Mesendoderm (in vitro differentiated cells): ENCODE measurements at regions not wholly inside any gene's neighbourhood (a gene's known extent, or its start where the extent isn't known, plus 50 kb on each side); places are given as distances from the start of the nearest gene placed in this dataset.

Experiments
- DNase-seq: peaks from one replicate; pipeline ENCODE4 v3.0.0; 2013
- H2AK5ac ChIP-seq: 2 replicates; pipeline ENCODE4 v1.6.1; 2013; ENCODE audit warnings: low read length, inconsistent platforms
- H2BK120ac ChIP-seq: 2 replicates; pipeline ENCODE4 v1.6.1; 2013; ENCODE audit warnings: low read depth, mild to moderate bottlenecking, low read length, moderate library complexity, mixed read lengths
- H2BK15ac ChIP-seq: replicated peaks from 2 replicates; pipeline ENCODE4 v1.6.1; 2013; ENCODE audit warnings: low read depth, mild to moderate bottlenecking, moderate library complexity
- H2BK5ac ChIP-seq: 2 replicates; pipeline ENCODE4 v1.6.1; 2013; ENCODE audit warnings: low read length, inconsistent platforms
- H3K18ac ChIP-seq: 2 replicates; pipeline ENCODE4 v1.6.1; 2013; ENCODE audit warnings: mild to moderate bottlenecking, low read length, mixed read lengths
- H3K23ac ChIP-seq: one replicate; pipeline ENCODE4 v1.6.1; 2013; ENCODE audit warnings: low read length
- H3K27ac ChIP-seq: 2 replicates; pipeline ENCODE4 v1.5.1; 2013; ENCODE audit warnings: low read depth, mild to moderate bottlenecking, inconsistent platforms, low read length, moderate library complexity
- H3K27me3 ChIP-seq: 2 replicates; pipeline ENCODE4 v1.6.1; 2013; ENCODE audit warnings: low read length, control low read depth, mild to moderate bottlenecking, inconsistent platforms; ENCODE audit not compliant: insufficient read depth, poor library complexity
- H3K36me3 ChIP-seq: 2 replicates; pipeline ENCODE4 v1.6.1; 2013; ENCODE audit warnings: low read length, inconsistent platforms; ENCODE audit not compliant: control insufficient read depth, insufficient read depth
- H3K4ac ChIP-seq: one replicate; pipeline ENCODE4 v1.6.1; 2013; ENCODE audit warnings: low read depth, mild to moderate bottlenecking, low read length, moderate library complexity
- H3K4me1 ChIP-seq: 2 replicates; pipeline ENCODE4 v1.6.1; 2013; ENCODE audit warnings: low read depth, low read length, inconsistent platforms; ENCODE audit not compliant: control insufficient read depth
- H3K4me2 ChIP-seq: 2 replicates; pipeline ENCODE4 v1.6.1; 2013; ENCODE audit warnings: low read length
- H3K4me3 ChIP-seq: 2 replicates; pipeline ENCODE4 v1.5.1; 2013; ENCODE audit warnings: mild to moderate bottlenecking, low read length
- H3K56ac ChIP-seq: one replicate; pipeline ENCODE4 v1.6.1; 2013; ENCODE audit warnings: low read length
- H3K79me1 ChIP-seq: 2 replicates; pipeline ENCODE4 v1.6.1; 2013; ENCODE audit warnings: low read length, inconsistent platforms
- H3K79me2 ChIP-seq: 2 replicates; pipeline ENCODE4 v1.6.1; 2013; ENCODE audit warnings: mild to moderate bottlenecking, low read length; ENCODE audit not compliant: control insufficient read depth, insufficient read depth
- H3K9ac ChIP-seq: 2 replicates; pipeline ENCODE4 v1.6.1; 2013; ENCODE audit warnings: low read length, inconsistent platforms
- H4K5ac ChIP-seq: one replicate; pipeline ENCODE4 v1.6.1; 2013; ENCODE audit warnings: low read length
- H4K8ac ChIP-seq: one replicate; pipeline ENCODE4 v1.6.1; 2013; ENCODE audit warnings: low read depth, mild to moderate bottlenecking, control low read depth, low read length, moderate library complexity
- WGBS: extraction: QIAGEN DNeasy Blood & Tissue Kit; methylation state at CpG from one replicate; pipeline ENCODE4 v1.1.7; 2013; ENCODE audit warnings: low lambda C conversion rate, missing lambda C conversion rate; ENCODE audit not compliant: insufficient coverage; ENCODE audit errors: extremely low coverage; 5-methylcytosine and 5-hydroxymethylcytosine counted together

DNA sequence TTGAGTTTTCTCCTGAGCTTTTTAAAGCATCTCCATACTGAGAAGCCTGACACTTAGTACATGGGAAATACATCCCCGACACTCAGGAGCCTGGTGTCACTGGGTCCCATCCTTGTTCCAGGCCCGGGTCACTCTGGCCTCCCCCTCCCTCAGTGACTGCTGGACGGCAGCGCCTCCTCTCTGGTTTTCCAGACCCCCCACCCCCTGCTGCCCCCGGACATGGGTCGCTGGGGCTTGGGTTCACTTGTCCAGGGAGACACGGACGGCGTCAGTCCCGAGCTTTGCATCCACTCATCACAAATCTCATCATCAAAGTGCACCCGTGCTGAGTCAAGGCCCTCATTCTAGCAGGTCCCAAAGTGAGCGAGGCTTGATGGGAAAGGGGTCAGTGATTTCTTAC lies 243.0 kb downstream of the IRX2 start:
- no peak for DNase-seq
- H3K79me2 ChIP-seq, result no peaks in the 10 kb centered on the region
- no peaks in the 10 kb centered on the region for H3K4me1 ChIP-seq
- no peak overlapping the region for H3K23ac ChIP-seq
- H3K27ac ChIP-seq, result no peak overlapping the region
- H4K5ac ChIP-seq, result no peak overlapping the region
- H2AK5ac ChIP-seq, result no peak overlapping the region
- H3K36me3 ChIP-seq, result no peaks in the 10 kb centered on the region
- H3K4ac ChIP-seq, result no peak overlapping the region
- WGBS, result no CpG with 5 or more reads among the region's 12 CpGs
- H3K18ac ChIP-seq, result no peak overlapping the region
- no peak overlapping the region for H2BK15ac ChIP-seq
- H3K56ac ChIP-seq, result no peak overlapping the region
- H3K4me3 ChIP-seq, result no peak overlapping the region
- H2BK120ac ChIP-seq, result no peak overlapping the region
- no peaks in the 10 kb centered on the region for H3K79me1 ChIP-seq
- no peak overlapping the region for H2BK5ac ChIP-seq
- no peak overlapping the region for H3K9ac ChIP-seq
- H3K4me2 ChIP-seq, result no peak overlapping the region
- H4K8ac ChIP-seq, result no peak overlapping the region
- H3K27me3 ChIP-seq, result no peaks in the 10 kb centered on the region

DNA sequence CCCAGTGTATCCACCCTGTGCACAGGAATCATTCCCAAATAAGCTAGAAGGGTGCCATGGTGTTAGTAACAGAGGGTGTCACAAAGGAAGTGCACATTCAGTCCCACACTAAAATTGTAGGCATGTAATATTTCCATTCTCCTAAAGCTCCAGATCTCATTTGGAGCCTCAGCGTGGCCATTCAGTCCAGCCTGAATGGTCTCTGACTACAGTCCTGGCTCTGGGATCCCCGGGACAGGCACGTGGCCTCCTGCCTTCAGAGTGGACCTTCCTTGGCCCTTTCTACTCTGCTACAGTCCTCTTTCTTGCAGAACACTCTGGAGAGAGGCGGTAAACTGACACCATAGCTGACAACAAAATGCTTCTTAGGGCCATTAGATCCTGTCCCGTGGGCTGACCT lies 243.9 kb downstream of the IRX2 start:
- Histone ChIP-seq H3K9ac (no peak overlapping the region), H4K8ac (no peak overlapping the region), H3K27me3 (no peaks in the 10 kb centered on the region), H3K27ac (no peak overlapping the region), H2BK5ac (no peak overlapping the region), H3K4me1 (no peaks in the 10 kb centered on the region), H3K23ac (no peak overlapping the region), H3K4me3 (no peak overlapping the region), H3K79me2 (no peaks in the 10 kb centered on the region), H4K5ac (no peak overlapping the region), H3K56ac (no peak overlapping the region), H3K4ac (no peak overlapping the region), H2AK5ac (no peak overlapping the region), H2BK15ac (no peak overlapping the region), H2BK120ac (no peak overlapping the region), H3K18ac (no peak overlapping the region), H3K36me3 (no peaks in the 10 kb centered on the region), H3K4me2 (no peak overlapping the region), H3K79me1 (no peaks in the 10 kb centered on the region)
- no CpG with 5 or more reads among the region's 5 CpGs for WGBS
- no peak for DNase-seq

GRCh38 chr5:2506603-2507002 lies 244.9 kb downstream of the IRX2 start:
- H3K9ac ChIP-seq, result no peak overlapping the region
- H2AK5ac ChIP-seq, result no peak overlapping the region
- no peak overlapping the region for H3K18ac ChIP-seq
- no peaks in the 10 kb centered on the region for H3K79me2 ChIP-seq
- H3K36me3 ChIP-seq, result no peaks in the 10 kb centered on the region
- no peak overlapping the region for H4K5ac ChIP-seq
- H3K4me1 ChIP-seq, result no peaks in the 10 kb centered on the region
- no peaks in the 10 kb centered on the region for H3K79me1 ChIP-seq
- WGBS, result no CpG with 5 or more reads among the region's 7 CpGs
- H2BK120ac ChIP-seq, result no peak overlapping the region
- no peak overlapping the region for H3K4me3 ChIP-seq
- no peak overlapping the region for H4K8ac ChIP-seq
- H2BK15ac ChIP-seq, result no peak overlapping the region
- H3K27me3 ChIP-seq, result no peaks in the 10 kb centered on the region
- H3K56ac ChIP-seq, result no peak overlapping the region
- H3K4ac ChIP-seq, result no peak overlapping the region
- DNase-seq, result no peak
- H3K4me2 ChIP-seq, result no peak overlapping the region
- no peak overlapping the region for H3K27ac ChIP-seq
- H3K23ac ChIP-seq, result no peak overlapping the region
- H2BK5ac ChIP-seq, result no peak overlapping the region

DNA sequence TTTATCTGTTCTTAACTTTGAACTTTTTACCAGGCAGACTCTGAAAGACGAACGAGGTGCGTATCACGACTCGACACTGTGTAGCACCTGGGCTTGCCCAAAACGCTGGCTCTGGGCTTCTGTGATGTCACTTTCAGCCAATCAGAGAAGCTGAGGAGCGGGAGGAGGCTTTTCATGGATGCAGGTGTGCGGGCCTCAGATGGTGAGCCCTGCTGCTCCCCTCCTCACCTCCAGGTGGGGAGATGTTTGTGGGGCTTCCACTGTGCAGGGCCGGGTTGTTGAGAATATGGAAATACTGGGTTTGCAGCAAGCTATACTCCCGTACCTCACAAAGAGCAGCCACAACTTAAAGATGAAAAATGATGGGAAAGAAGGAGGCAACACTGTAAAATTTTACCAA lies 246.3 kb downstream of the IRX2 start:
- Histone ChIP-seq H3K9ac (no peak overlapping the region), H3K79me1 (no peaks in the 10 kb centered on the region), H3K4me3 (no peak overlapping the region), H4K5ac (no peak overlapping the region), H3K27me3 (no peaks in the 10 kb centered on the region), H3K4ac (no peak overlapping the region), H3K79me2 (no peaks in the 10 kb centered on the region), H3K23ac (no peak overlapping the region), H2BK120ac (no peak overlapping the region), H3K4me2 (no peak overlapping the region), H3K27ac (no peak overlapping the region), H3K56ac (no peak overlapping the region), H2BK15ac (no peak overlapping the region), H3K18ac (no peak overlapping the region), H2BK5ac (no peak overlapping the region), H3K36me3 (no peaks in the 10 kb centered on the region), H2AK5ac (no peak overlapping the region), H4K8ac (no peak overlapping the region), H3K4me1 (no peaks in the 10 kb centered on the region)
- DNase-seq, result no peak
- WGBS, result no CpG with 5 or more reads among the region's 10 CpGs

DNA sequence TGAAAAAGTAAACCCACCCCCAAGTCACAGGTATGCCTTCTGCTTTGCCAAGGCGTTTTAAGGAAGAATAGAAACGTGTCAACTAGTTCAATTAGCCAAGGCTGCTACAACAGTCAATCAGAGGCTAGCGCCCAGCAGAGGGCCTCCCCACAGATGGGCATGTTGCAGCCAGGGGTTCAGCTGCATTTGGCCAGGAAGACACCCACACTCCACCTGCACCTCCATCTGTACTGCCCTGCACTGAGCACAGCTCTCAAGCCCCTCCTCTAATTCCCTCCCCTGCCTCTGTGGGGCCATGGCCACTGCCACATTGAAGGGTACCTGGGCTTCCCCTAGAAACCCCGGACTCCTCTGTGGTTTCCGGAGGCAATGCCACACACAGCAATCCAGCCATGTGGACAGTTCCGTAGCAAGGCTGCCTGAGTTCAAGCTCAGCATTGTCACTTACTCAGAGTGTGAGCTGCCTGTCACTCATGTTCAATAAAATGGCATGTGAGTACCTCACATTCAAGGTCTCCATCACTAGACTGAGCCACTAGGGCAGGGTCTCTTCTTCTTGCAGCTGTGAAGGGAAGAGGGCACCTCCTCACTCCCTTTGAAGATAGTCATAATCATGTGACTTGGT lies 248.4 kb downstream of the IRX2 start:
- H3K23ac ChIP-seq, result no peak overlapping the region
- H4K5ac ChIP-seq, result no peak overlapping the region
- no peak overlapping the region for H3K56ac ChIP-seq
- no peak overlapping the region for H3K27ac ChIP-seq
- H3K4ac ChIP-seq, result no peak overlapping the region
- H3K4me2 ChIP-seq, result no peak overlapping the region
- no peaks in the 10 kb centered on the region for H3K4me1 ChIP-seq
- H3K79me1 ChIP-seq, result no peaks in the 10 kb centered on the region
- no peak overlapping the region for H3K18ac ChIP-seq
- no peak overlapping the region for H2BK5ac ChIP-seq
- H2BK120ac ChIP-seq, result no peak overlapping the region
- WGBS, result no CpG with 5 or more reads among the region's 6 CpGs
- no peak for DNase-seq
- no peak overlapping the region for H2BK15ac ChIP-seq
- H3K9ac ChIP-seq, result no peak overlapping the region
- H4K8ac ChIP-seq, result no peak overlapping the region
- no peaks in the 10 kb centered on the region for H3K36me3 ChIP-seq
- H2AK5ac ChIP-seq, result no peak overlapping the region
- no peak overlapping the region for H3K4me3 ChIP-seq
- H3K79me2 ChIP-seq, result no peaks in the 10 kb centered on the region
- H3K27me3 ChIP-seq, result no peaks in the 10 kb centered on the region

DNA sequence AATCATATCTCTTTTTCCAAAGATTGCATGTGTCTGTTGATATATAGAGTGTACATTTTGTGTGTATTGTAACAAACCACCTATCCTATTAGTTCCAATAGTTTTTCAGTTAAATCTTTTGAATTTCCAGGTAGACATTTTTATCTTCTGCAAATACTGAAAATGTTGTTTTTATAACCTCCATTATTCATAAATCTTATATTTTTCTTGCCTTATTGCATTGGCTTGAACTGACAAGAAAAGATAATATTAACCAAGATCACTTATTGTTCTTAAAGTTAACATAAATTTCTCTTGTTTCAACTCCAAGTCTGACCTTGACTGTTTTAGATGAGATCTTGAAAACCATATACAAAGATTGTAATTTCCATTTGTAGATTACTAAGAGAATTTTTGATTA lies 251.6 kb downstream of the IRX2 start:
- Histone ChIP-seq H4K8ac (no peak overlapping the region), H2AK5ac (no peak overlapping the region), H4K5ac (no peak overlapping the region), H3K4me1 (no peaks in the 10 kb centered on the region), H3K36me3 (no peaks in the 10 kb centered on the region), H3K4me2 (no peak overlapping the region), H3K9ac (no peak overlapping the region), H2BK15ac (no peak overlapping the region), H3K56ac (no peak overlapping the region), H3K23ac (no peak overlapping the region), H2BK5ac (no peak overlapping the region), H3K4ac (no peak overlapping the region), H3K4me3 (no peak overlapping the region), H3K18ac (no peak overlapping the region), H3K79me1 (no peaks in the 10 kb centered on the region), H3K79me2 (no peaks in the 10 kb centered on the region), H3K27ac (no peak overlapping the region), H2BK120ac (no peak overlapping the region), H3K27me3 (no peaks in the 10 kb centered on the region)
- DNase-seq, result no peak
